ENCODE measurements at regions not wholly inside any gene's neighbourhood (a gene's known extent, or its start where the extent isn't known, plus 50 kb on each side); places are given as distances from the start of the nearest gene placed in this dataset.

- no peak for TF ChIP-seq ZNF785 (tag by site-specific recombination; IDR thresholded peaks at IDR 0.05)
- TF ChIP-seq, protein P1, sequence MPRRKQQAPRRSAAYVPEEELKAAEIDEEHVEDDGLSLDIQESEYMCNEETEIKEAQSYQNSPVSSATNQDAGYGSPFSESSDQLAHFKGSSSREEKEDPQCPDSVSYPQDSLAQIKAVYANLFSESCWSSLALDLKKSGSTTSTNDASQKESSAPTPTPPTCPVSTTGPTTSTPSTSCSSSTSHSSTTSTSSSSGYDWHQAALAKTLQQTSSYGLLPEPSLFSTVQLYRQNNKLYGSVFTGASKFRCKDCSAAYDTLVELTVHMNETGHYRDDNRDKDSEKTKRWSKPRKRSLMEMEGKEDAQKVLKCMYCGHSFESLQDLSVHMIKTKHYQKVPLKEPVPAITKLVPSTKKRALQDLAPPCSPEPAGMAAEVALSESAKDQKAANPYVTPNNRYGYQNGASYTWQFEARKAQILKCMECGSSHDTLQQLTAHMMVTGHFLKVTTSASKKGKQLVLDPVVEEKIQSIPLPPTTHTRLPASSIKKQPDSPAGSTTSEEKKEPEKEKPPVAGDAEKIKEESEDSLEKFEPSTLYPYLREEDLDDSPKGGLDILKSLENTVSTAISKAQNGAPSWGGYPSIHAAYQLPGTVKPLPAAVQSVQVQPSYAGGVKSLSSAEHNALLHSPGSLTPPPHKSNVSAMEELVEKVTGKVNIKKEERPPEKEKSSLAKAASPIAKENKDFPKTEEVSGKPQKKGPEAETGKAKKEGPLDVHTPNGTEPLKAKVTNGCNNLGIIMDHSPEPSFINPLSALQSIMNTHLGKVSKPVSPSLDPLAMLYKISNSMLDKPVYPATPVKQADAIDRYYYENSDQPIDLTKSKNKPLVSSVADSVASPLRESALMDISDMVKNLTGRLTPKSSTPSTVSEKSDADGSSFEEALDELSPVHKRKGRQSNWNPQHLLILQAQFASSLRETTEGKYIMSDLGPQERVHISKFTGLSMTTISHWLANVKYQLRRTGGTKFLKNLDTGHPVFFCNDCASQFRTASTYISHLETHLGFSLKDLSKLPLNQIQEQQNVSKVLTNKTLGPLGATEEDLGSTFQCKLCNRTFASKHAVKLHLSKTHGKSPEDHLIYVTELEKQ (tag by site-specific recombination; IDR thresholded peaks at IDR 0.05; ENCODE audit: borderline replicate concordance), result no peak
- TF ChIP-seq ZSCAN4 (tag by site-specific recombination; IDR thresholded peaks at IDR 0.05), result no peak
- no peak for TF ChIP-seq ZBTB7A (tag by site-specific recombination; IDR thresholded peaks at IDR 0.05; ENCODE audit: low read depth)
- no peak for TF ChIP-seq ZNF398 (tag by site-specific recombination; IDR thresholded peaks at IDR 0.05)
Measured at GRCh38 chr2:15708161-15708560, 116.5 kb downstream of the DDX1 start (continued).

DNA sequence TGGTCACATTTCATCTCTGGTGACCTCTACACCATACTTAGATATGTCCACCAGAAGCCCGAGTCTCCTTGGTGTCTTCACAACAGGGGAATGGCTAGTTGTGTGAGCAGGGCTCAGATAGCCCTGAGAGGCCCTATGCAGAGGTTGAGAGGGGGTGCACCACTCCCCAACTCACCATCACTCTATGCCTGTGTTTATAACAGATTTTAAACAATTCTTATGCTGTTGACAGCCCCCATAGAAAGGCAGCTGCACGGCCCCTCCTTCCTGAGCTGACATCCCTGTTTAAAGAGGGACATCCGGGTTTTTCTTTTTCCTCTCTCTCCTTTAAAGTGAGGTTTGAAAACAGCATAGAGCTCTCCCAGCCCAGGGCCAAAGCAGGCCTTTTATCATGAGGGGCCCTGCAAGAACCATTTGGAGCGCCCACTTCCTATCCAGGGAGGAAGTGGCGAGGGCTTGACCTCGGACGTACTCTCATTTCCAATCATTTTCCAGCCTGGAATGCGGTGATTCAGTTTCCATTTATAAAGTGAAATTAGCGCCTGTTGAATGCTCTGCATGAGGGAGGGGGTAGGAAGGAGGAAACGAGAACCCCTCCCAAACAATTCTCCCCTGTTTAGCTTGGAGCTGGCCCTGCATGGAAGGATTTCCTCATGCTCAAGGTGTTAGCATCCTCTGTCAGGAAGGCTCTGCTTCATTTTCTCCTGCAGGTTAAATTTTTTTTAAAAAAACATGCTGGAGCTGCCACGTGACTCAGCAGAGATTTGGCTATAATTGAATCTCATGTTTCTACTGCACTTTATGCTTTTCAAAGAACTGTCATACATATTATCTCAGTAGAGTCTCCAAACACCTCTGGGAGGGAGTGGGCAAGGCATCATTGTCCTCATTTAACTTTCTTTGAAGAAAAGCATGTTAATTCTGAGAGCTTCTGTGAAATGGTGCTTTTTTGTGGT lies 117.5 kb downstream of the DDX1 start:
- CTCF ChIA-PET, result interaction anchor here (1.0 to 1.2 kb wide), 2 partner anchors 15 to 17 kb away, joined by 3 read pairs; no protein-coding TSS in a partner anchor

More for the DNA sequence above, 117.5 kb downstream of the DDX1 start:
- TF ChIP-seq ZNF311 (tag by site-specific recombination; IDR thresholded peaks at IDR 0.05; ENCODE audit: borderline replicate concordance), result no peak
- no peak for TF ChIP-seq ZNF514 (tag by site-specific recombination; IDR thresholded peaks at IDR 0.05)
- TF ChIP-seq ZNF214 (tag by site-specific recombination; IDR thresholded peaks at IDR 0.05; ENCODE audit: borderline replicate concordance), result no peak
- no peak for TF ChIP-seq ZNF571 (tag by site-specific recombination; IDR thresholded peaks at IDR 0.05)
- no peak for TF ChIP-seq ZNF664 (tag by site-specific recombination; IDR thresholded peaks at IDR 0.05)
- TF ChIP-seq ZNF555 (tag by site-specific recombination; conservative IDR thresholded peaks at IDR 0.05), result no peak
- no peak for TF ChIP-seq ZBTB10 (tag by site-specific recombination; IDR thresholded peaks at IDR 0.05)
- no peak for TF ChIP-seq ZNF747 (tag by site-specific recombination; IDR thresholded peaks at IDR 0.05)
- no peak for TF ChIP-seq ZBTB7A (tag by site-specific recombination; IDR thresholded peaks at IDR 0.05; ENCODE audit: low read depth)
- TF ChIP-seq MEIS1 (CRISPR knock-in tag; IDR thresholded peaks at IDR 0.05; ENCODE audit: borderline replicate concordance), result no peak
- no peak for TF ChIP-seq ZFP37 (tag by site-specific recombination; IDR thresholded peaks at IDR 0.05)
- no peak for TF ChIP-seq REPIN1 (tag by site-specific recombination; IDR thresholded peaks at IDR 0.05; ENCODE audit: low read depth)
- no peak for TF ChIP-seq ZNF76 (tag by site-specific recombination; IDR thresholded peaks at IDR 0.05; ENCODE audit: borderline replicate concordance, low read depth)
- TF ChIP-seq ZNF704 (tag by site-specific recombination; IDR thresholded peaks at IDR 0.05), result no peak
- no peak for TF ChIP-seq ZNF157 (tag by site-specific recombination; IDR thresholded peaks at IDR 0.05)
- TF ChIP-seq ZNF239 (tag by site-specific recombination; IDR thresholded peaks at IDR 0.05), result no peak
- no peak for TF ChIP-seq RBAK (tag by site-specific recombination; IDR thresholded peaks at IDR 0.05)
- no peak for TF ChIP-seq ZFP41 (tag by site-specific recombination; IDR thresholded peaks at IDR 0.05; ENCODE audit: borderline replicate concordance)
- no peaks in the 10 kb centered on the region for H3K9me3 ChIP-seq (ENCODE audit: control insufficient read depth, insufficient read depth, low read depth, low read length)
- H3K4me3 ChIP-seq (ENCODE audit: low read depth, low read length), result no peak overlapping the region
- POLR2A ChIA-PET, result no interaction called here
- no peak overlapping the region for H3K27ac ChIP-seq (ENCODE audit: extremely low read depth, low read depth, low read length)
- no peaks in the 10 kb centered on the region for H3K36me3 ChIP-seq (ENCODE audit: control insufficient read depth in 2 of 2, insufficient read depth in 1 of 2, low read length in 2 of 2)
- no peaks in the 10 kb centered on the region for H3K4me1 ChIP-seq (ENCODE audit: control insufficient read depth, insufficient read depth, low read length)
